Heart left ventricle (tissue), 13 donors: ENCODE measurements at regions not wholly inside any gene's neighbourhood (a gene's known extent, or its start where the extent isn't known, plus 50 kb on each side); places are given as distances from the start of the nearest gene placed in this dataset.

Experiments
- CTCF ChIP-seq, 12 donors: fragments of 200-600 bp; sonication (generic) in 4 of 12; IDR thresholded peaks; one replicate each; pipeline versions ENCODE4 v1.5.0 to v1.8.0; 2018 to 2022; ENCODE audit warnings: antibody characterized with exemption in 12 of 12, mild to moderate bottlenecking in 5 of 12
- POLR2A ChIP-seq, 2 donors: fragments of 450-650 bp; IDR thresholded peaks; one replicate each; pipeline ENCODE4 v1.6.1; 2017; ENCODE audit warnings: antibody characterized with exemption in 2 of 2, mild to moderate bottlenecking in 2 of 2, moderate library complexity in 2 of 2
- donor health status: ischemic (EF 13 %, LVEDD 7.1; RV severe dilation, severe dysfunction).
- donor health status: DM: no; HTN: yes; CAD: no.
- donor health status: DM: no; HTN: no; CAD: no.
- donor health status: ischemic (EF 25% LVEDD 6.9; RV normal size, moderate dysfunction).
- donor health status: ischemic (EF 25% LVEDD 5.7; RV mildly dilated, moderate dysfunction).
- donor health status: ischemic (EF 35%, LVEDD 5.7; RV mildly dilated, moderate dysfunction).
- donor health status: nonischemic (EF 11% LVEDD 7.7; RV severe dilation, severe dysfunction).
- donor health status: DM: yes; HTN: yes; CAD: no.
- donor health status: PGD.
- donor health status: ischemic (EF 29% LVEDD 5.4; RV normal size, mild dysfunction).
- donor health status: nonischemic (EF 23%, LVEDD 6.1; RV moderate dilation, normal function).

GRCh38 chrX:15158736-15159406 is 111.0 kb downstream of the ASB9 start:
- TF ChIP-seq CTCF (IDR thresholded peaks at IDR 0.05), result no peak
- TF ChIP-seq POLR2A (IDR thresholded peaks at IDR 0.05), result no peak
